Heart left ventricle (tissue), 16 donors: ENCODE measurements at regions not wholly inside any gene's neighbourhood (a gene's known extent, or its start where the extent isn't known, plus 50 kb on each side); places are given as distances from the start of the nearest gene placed in this dataset.

Experiments used
- ATAC-seq, 4 donors: fragments of 200-7000 bp; cut with Tn5 transposase; one replicate each; pipeline ENCODE4 v1.9.1; 2020 to 2022; ENCODE audit warnings: moderate library complexity in 4 of 4, mild to moderate bottlenecking in 3 of 4, moderate number of reproducible peaks in 1 of 4
- DNase-seq, 5 donors: peaks; one replicate each; pipeline ENCODE4 v3.0.0-alpha.2; 2020
- H3K27ac ChIP-seq, 12 donors: fragments of 200-600 bp; sonication (generic) in 4 of 12; one replicate each; pipeline versions ENCODE4 v1.5.0 to v1.8.0; 2016 to 2022; ENCODE audit warnings: mild to moderate bottlenecking in 2 of 12
- H3K27me3 ChIP-seq, 9 donors: fragments of 200-600 bp; sonication (generic) in 2 of 9; one replicate each; pipeline versions ENCODE4 v1.5.1 to v1.8.0; 2016 to 2022; ENCODE audit warnings: mild to moderate bottlenecking in 3 of 9
- H3K36me3 ChIP-seq, 9 donors: fragments of 200-600 bp; sonication (generic) in 2 of 9; one replicate each; pipeline versions ENCODE4 v1.5.0 to v1.8.0; 2018 to 2022; ENCODE audit warnings: mild to moderate bottlenecking in 2 of 9
- H3K4me1 ChIP-seq, 12 donors: fragments of 200-600 bp; sonication (generic) in 4 of 12; one replicate each; pipeline versions ENCODE4 v1.5.0 to v1.8.0; 2016 to 2022; ENCODE audit warnings: mild to moderate bottlenecking in 3 of 12
- H3K4me3 ChIP-seq, 12 donors: fragments of 200-600 bp; sonication (generic) in 4 of 12; one replicate each; pipeline versions ENCODE4 v1.5.0 to v1.8.0; 2017 to 2022; ENCODE audit warnings: mild to moderate bottlenecking in 9 of 12, moderate library complexity in 4 of 12
- H3K9me3 ChIP-seq, 12 donors: fragments of 200-600 bp; sonication (generic) in 4 of 12; one replicate each; pipeline versions ENCODE4 v1.5.0 to v1.8.0; 2016 to 2022; ENCODE audit warnings: mild to moderate bottlenecking in 1 of 12
- POLR2A ChIP-seq, 2 donors: fragments of 450-650 bp; IDR thresholded peaks; one replicate each; pipeline ENCODE4 v1.6.1; 2017; ENCODE audit warnings: antibody characterized with exemption in 2 of 2, mild to moderate bottlenecking in 2 of 2, moderate library complexity in 2 of 2
- WGBS, 4 donors: extraction: QIAGEN DNeasy Blood & Tissue Kit in 2 of 4; methylation state at CpG; one replicate each; pipeline versions ENCODE4 v1.1.5 to v1.1.7; 2013 to 2018; 5-methylcytosine and 5-hydroxymethylcytosine counted together
- intact Hi-C, 10 donors: fragments of 100-400 bp; cut with DNase I; formaldehyde crosslinking; loops; one replicate each; pipeline versions ENCODE4 v1.11.1 to v1.14.2; 2022
- TF ChIP-seq, protein P1 (sequence below), 12 donors: fragments of 200-600 bp; sonication (generic) in 4 of 12; IDR thresholded peaks; one replicate each; pipeline versions ENCODE4 v1.5.0 to v1.8.0; 2018 to 2022; ENCODE audit warnings: antibody characterized with exemption in 12 of 12, mild to moderate bottlenecking in 5 of 12
- donor health status: ischemic (EF 13 %, LVEDD 7.1; RV severe dilation, severe dysfunction).
- donor health status: healthy with polysubstance abuse.
- donor health status: DM: no; HTN: yes; CAD: no.
- donor health status: DM: no; HTN: no; CAD: no.
- donor health status: ischemic (EF 25% LVEDD 6.9; RV normal size, moderate dysfunction).
- donor health status: ischemic (EF 25% LVEDD 5.7; RV mildly dilated, moderate dysfunction).
- donor health status: healthy.
- donor health status: DM: yes; HTN: yes; CAD: no.
- donor health status: ischemic (EF 35%, LVEDD 5.7; RV mildly dilated, moderate dysfunction).
- donor health status: nonischemic (EF 11% LVEDD 7.7; RV severe dilation, severe dysfunction).
- donor health status: DM: yes; HTN: yes; CAD: no.
- donor health status: PGD.
- donor health status: ischemic (EF 29% LVEDD 5.4; RV normal size, mild dysfunction).
- donor health status: nonischemic (EF 23%, LVEDD 6.1; RV moderate dilation, normal function).

DNA sequence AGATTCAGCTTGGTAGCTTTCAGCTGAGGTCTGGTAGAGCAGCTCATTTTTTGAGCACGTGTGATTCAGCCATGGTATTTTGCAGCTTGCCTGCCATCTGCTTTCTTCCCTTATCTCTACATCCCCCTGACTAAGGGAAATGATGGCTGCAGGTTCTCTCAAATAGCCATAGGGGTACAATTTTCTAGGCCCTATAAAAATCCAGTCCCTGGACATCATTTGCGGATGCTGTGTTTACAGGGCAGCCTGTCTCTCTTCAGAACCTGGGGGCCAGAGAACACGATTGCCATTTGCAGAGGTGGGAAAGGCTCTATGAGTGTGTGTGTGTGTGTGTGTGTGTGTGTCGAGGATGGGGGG lies 442.7 kb upstream of the MEIS1 start:
- Histone ChIP-seq H3K9me3 (peaks cover 0 to 10% (median 0%) of the 10 kb centered on the region in 12 donors), H3K4me1 (no peaks in the 10 kb centered on the region), H3K4me3 (no peak overlapping the region), H3K36me3 (no peaks in the 10 kb centered on the region), H3K27ac (no peak overlapping the region), H3K27me3 (peaks cover 0 to 3% (median 0%) of the 10 kb centered on the region in 9 donors)
- no peak for TF ChIP-seq POLR2A (IDR thresholded peaks at IDR 0.05)
- WGBS, 4 donors: 55 to 62% (median 59%) methylated on average over 4 of the region's 4 CpGs
- intact Hi-C loops: no loop called here
- DNase-seq (no peak), ATAC-seq (no peak)

DNA sequence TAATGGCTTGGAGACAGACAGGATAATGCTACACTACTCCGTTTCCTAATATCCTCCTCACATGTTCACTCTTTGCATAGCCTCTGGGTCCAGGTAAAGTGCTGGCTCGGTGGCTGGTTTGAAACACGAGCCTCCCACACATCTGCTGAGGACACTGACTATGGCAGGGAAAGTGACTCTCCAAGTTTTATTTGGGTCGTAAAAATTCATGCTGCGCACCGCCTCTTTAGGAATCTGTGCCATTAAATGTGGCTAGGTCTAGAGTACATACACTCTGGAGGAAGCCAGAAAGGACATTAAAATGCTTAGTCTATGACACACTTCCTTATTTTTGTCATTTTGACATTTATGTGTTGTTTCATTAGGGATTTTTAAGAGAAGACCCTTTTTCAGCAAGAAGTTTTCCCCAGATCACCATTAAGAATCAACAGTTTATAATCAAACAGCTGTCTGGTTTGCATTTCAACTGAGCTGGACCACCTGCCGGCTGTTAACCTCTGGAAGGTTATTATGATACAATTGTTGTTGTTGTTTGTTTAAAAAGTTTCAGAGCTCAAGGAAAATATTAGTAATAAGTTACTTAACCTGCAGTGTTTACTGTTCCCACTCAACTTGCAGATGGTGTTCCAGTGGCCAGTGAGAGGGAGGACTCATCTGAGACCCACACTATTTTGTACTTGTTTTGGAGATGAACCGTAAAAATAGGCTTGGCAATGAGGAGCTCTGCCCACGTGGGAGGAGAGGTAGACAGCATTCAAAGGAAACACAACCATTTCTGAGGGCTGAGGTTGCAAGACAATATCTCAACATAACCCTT lies 443.3 kb upstream of the MEIS1 start:
- intact Hi-C loops: loop anchor here in 1 of 10 donors (2.0 kb wide), 1 partner anchor 31 kb away; no protein-coding TSS in a partner anchor
- DNase-seq: no peak
- Histone ChIP-seq H3K4me3 (no peak overlapping the region), H3K9me3 (peaks cover 0 to 10% (median 0%) of the 10 kb centered on the region in 12 donors), H3K27me3 (peaks cover 0 to 3% (median 0%) of the 10 kb centered on the region in 9 donors), H3K27ac (no peak overlapping the region), H3K36me3 (no peaks in the 10 kb centered on the region), H3K4me1 (no peaks in the 10 kb centered on the region)
- no peak for ATAC-seq
- 54 to 62% (median 57%) methylated on average over 9 of the region's 9 CpGs for WGBS, 4 donors
- TF ChIP-seq, protein P1, sequence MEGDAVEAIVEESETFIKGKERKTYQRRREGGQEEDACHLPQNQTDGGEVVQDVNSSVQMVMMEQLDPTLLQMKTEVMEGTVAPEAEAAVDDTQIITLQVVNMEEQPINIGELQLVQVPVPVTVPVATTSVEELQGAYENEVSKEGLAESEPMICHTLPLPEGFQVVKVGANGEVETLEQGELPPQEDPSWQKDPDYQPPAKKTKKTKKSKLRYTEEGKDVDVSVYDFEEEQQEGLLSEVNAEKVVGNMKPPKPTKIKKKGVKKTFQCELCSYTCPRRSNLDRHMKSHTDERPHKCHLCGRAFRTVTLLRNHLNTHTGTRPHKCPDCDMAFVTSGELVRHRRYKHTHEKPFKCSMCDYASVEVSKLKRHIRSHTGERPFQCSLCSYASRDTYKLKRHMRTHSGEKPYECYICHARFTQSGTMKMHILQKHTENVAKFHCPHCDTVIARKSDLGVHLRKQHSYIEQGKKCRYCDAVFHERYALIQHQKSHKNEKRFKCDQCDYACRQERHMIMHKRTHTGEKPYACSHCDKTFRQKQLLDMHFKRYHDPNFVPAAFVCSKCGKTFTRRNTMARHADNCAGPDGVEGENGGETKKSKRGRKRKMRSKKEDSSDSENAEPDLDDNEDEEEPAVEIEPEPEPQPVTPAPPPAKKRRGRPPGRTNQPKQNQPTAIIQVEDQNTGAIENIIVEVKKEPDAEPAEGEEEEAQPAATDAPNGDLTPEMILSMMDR (IDR thresholded peaks at IDR 0.05): no peak
- no peak for TF ChIP-seq POLR2A (IDR thresholded peaks at IDR 0.05)

DNA sequence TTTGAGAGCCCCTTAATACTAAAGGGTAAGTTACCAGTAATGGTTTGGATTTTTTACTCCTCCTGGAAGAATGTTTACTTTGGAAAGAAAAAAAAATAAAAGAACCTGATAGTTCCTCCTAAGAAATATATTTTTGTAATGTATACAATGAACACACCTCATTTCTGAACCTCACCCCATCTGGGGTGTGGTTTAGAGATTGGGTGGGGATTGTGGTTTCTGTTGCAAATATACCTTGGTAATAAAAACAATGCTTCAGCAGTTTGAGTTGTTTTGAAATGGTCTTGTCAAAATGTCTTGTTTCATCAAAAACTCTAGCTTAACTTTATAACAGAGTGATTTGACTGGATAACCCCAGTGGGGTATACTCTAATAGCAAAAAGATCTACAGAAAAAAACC lies 448.9 kb upstream of the MEIS1 start:
- intact Hi-C loops: no loop called here
- DNase-seq (no peak), ATAC-seq (no peak)
- Histone ChIP-seq H3K4me3 (no peak overlapping the region), H3K36me3 (no peaks in the 10 kb centered on the region), H3K27me3 (no peaks in the 10 kb centered on the region), H3K9me3 (peaks cover 0 to 10% (median 0%) of the 10 kb centered on the region in 12 donors), H3K27ac (no peak overlapping the region), H3K4me1 (no peaks in the 10 kb centered on the region)
- TF ChIP-seq, protein P1 (IDR thresholded peaks at IDR 0.05): no peak
- no peak for TF ChIP-seq POLR2A (IDR thresholded peaks at IDR 0.05)

DNA sequence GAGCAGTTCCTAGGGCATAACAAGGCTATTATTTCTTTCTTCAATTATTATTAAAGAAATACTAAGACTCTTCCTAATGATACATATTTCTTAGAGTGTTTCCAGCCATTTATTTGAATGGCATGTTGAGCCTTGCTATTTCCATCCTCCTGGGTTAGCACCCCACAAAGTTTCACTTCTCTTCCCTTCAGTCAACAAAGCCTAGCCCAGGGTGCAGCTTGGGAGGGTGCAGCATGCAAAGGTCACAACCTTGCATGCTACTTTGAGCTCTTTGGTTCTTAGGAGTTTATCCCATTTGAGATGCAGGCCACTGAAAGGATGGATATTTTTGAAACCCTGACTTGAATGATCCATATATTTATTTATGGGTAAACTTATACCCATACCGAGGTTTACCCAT lies 454.4 kb upstream of the MEIS1 start:
- WGBS, 4 donors: 73 to 93% (median 89%) methylated on average over 1 of the region's 1 CpG

More for the DNA sequence above, 454.4 kb upstream of the MEIS1 start:
- peaks cover 0 to 11% (median 3%) of the 10 kb centered on the region in 12 donors for H3K9me3 ChIP-seq
- no peaks in the 10 kb centered on the region for H3K27me3 ChIP-seq
- H3K4me3 ChIP-seq: no peak overlapping the region
- no peak overlapping the region for H3K27ac ChIP-seq
- ATAC-seq (no peak), DNase-seq (no peak)
- H3K36me3 ChIP-seq: no peaks in the 10 kb centered on the region
- no peaks in the 10 kb centered on the region for H3K4me1 ChIP-seq
- no peak for TF ChIP-seq POLR2A (IDR thresholded peaks at IDR 0.05)
- TF ChIP-seq, protein P1 (IDR thresholded peaks at IDR 0.05): no peak
- intact Hi-C loops: no loop called here
